ENCODE measurements at regions not wholly inside any gene's neighbourhood (a gene's known extent, or its start where the extent isn't known, plus 50 kb on each side); places are given as distances from the start of the nearest gene placed in this dataset.

- TF ChIP-seq, protein P1, sequence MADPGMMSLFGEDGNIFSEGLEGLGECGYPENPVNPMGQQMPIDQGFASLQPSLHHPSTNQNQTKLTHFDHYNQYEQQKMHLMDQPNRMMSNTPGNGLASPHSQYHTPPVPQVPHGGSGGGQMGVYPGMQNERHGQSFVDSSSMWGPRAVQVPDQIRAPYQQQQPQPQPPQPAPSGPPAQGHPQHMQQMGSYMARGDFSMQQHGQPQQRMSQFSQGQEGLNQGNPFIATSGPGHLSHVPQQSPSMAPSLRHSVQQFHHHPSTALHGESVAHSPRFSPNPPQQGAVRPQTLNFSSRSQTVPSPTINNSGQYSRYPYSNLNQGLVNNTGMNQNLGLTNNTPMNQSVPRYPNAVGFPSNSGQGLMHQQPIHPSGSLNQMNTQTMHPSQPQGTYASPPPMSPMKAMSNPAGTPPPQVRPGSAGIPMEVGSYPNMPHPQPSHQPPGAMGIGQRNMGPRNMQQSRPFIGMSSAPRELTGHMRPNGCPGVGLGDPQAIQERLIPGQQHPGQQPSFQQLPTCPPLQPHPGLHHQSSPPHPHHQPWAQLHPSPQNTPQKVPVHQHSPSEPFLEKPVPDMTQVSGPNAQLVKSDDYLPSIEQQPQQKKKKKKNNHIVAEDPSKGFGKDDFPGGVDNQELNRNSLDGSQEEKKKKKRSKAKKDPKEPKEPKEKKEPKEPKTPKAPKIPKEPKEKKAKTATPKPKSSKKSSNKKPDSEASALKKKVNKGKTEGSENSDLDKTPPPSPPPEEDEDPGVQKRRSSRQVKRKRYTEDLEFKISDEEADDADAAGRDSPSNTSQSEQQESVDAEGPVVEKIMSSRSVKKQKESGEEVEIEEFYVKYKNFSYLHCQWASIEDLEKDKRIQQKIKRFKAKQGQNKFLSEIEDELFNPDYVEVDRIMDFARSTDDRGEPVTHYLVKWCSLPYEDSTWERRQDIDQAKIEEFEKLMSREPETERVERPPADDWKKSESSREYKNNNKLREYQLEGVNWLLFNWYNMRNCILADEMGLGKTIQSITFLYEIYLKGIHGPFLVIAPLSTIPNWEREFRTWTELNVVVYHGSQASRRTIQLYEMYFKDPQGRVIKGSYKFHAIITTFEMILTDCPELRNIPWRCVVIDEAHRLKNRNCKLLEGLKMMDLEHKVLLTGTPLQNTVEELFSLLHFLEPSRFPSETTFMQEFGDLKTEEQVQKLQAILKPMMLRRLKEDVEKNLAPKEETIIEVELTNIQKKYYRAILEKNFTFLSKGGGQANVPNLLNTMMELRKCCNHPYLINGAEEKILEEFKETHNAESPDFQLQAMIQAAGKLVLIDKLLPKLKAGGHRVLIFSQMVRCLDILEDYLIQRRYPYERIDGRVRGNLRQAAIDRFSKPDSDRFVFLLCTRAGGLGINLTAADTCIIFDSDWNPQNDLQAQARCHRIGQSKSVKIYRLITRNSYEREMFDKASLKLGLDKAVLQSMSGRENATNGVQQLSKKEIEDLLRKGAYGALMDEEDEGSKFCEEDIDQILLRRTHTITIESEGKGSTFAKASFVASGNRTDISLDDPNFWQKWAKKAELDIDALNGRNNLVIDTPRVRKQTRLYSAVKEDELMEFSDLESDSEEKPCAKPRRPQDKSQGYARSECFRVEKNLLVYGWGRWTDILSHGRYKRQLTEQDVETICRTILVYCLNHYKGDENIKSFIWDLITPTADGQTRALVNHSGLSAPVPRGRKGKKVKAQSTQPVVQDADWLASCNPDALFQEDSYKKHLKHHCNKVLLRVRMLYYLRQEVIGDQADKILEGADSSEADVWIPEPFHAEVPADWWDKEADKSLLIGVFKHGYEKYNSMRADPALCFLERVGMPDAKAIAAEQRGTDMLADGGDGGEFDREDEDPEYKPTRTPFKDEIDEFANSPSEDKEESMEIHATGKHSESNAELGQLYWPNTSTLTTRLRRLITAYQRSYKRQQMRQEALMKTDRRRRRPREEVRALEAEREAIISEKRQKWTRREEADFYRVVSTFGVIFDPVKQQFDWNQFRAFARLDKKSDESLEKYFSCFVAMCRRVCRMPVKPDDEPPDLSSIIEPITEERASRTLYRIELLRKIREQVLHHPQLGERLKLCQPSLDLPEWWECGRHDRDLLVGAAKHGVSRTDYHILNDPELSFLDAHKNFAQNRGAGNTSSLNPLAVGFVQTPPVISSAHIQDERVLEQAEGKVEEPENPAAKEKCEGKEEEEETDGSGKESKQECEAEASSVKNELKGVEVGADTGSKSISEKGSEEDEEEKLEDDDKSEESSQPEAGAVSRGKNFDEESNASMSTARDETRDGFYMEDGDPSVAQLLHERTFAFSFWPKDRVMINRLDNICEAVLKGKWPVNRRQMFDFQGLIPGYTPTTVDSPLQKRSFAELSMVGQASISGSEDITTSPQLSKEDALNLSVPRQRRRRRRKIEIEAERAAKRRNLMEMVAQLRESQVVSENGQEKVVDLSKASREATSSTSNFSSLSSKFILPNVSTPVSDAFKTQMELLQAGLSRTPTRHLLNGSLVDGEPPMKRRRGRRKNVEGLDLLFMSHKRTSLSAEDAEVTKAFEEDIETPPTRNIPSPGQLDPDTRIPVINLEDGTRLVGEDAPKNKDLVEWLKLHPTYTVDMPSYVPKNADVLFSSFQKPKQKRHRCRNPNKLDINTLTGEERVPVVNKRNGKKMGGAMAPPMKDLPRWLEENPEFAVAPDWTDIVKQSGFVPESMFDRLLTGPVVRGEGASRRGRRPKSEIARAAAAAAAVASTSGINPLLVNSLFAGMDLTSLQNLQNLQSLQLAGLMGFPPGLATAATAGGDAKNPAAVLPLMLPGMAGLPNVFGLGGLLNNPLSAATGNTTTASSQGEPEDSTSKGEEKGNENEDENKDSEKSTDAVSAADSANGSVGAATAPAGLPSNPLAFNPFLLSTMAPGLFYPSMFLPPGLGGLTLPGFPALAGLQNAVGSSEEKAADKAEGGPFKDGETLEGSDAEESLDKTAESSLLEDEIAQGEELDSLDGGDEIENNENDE (IDR thresholded peaks at IDR 0.05; ENCODE audit: insufficient replicate concordance, low read length), result no peak
These were observed 315.2 kb upstream of the HTR2C start (continued) for GRCh38 chrX:114268643-114269042.
